Sigmoid colon (tissue), 4 donors: ENCODE measurements at regions not wholly inside any gene's neighbourhood (a gene's known extent, or its start where the extent isn't known, plus 50 kb on each side); places are given as distances from the start of the nearest gene placed in this dataset.

Source experiments
- EP300 ChIP-seq, 4 donors: sonication (generic); formaldehyde crosslinking; IDR thresholded peaks; one replicate each; pipeline ENCODE4 v1.6.1; 2017; ENCODE audit warnings: antibody characterized with exemption in 4 of 4
- POLR2AphosphoS5 ChIP-seq, 4 donors: sonication (generic); formaldehyde crosslinking; IDR thresholded peaks; one replicate each; pipeline ENCODE4 v1.6.1; 2017; ENCODE audit warnings: antibody characterized with exemption in 4 of 4
- TF ChIP-seq, protein P1 (sequence below), 4 experiments: fragments of 450-650 bp in 3 of 4; fragments of 200-600 bp in 1 of 4; IDR thresholded peaks; one replicate each; pipeline ENCODE4 v1.5.1; 2016 to 2019; ENCODE audit warnings: antibody characterized with exemption in 4 of 4, mild to moderate bottlenecking in 3 of 4, moderate library complexity in 2 of 4

DNA sequence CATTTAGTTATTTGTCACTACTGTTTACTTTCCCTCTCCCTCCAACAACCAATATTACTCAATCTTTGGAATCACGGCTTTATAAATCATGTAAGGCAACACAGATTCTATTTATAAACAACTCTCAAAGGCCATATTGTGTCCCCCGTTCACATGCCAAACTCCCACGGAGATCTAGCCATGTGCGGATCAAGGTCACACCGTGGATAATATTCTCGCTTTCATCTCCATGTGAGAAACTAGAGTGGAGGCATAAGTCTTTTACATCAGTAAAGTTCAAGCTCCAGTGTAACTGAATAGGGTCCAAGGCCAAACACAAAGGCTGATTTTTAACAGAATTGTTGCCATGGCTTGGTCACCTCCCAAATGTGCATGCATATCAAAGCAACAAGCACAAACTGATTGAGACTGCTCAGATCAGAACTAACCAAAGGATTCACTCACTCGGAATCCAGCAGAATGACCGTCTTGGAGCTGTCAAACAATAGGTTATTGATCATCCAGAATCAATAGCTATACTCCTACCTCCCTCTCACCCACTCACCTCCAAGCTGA, 569.5 kb upstream of the LRRN3 start:
- TF ChIP-seq, protein P1, sequence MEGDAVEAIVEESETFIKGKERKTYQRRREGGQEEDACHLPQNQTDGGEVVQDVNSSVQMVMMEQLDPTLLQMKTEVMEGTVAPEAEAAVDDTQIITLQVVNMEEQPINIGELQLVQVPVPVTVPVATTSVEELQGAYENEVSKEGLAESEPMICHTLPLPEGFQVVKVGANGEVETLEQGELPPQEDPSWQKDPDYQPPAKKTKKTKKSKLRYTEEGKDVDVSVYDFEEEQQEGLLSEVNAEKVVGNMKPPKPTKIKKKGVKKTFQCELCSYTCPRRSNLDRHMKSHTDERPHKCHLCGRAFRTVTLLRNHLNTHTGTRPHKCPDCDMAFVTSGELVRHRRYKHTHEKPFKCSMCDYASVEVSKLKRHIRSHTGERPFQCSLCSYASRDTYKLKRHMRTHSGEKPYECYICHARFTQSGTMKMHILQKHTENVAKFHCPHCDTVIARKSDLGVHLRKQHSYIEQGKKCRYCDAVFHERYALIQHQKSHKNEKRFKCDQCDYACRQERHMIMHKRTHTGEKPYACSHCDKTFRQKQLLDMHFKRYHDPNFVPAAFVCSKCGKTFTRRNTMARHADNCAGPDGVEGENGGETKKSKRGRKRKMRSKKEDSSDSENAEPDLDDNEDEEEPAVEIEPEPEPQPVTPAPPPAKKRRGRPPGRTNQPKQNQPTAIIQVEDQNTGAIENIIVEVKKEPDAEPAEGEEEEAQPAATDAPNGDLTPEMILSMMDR (IDR thresholded peaks at IDR 0.05) = no peak
- no peak for TF ChIP-seq POLR2AphosphoS5 (IDR thresholded peaks at IDR 0.05)
- TF ChIP-seq EP300 (IDR thresholded peaks at IDR 0.05) = no peak
